T-helper 1 cell treated with Interleukin-12 subunit alpha and Interleukin-12 subunit beta and Interleukin-4 antibody, amounts not matched to agents 30 μg/mL and 1 μg/mL, for 36 hours (primary cell): ENCODE measurements at regions not wholly inside any gene's neighbourhood (a gene's known extent, or its start where the extent isn't known, plus 50 kb on each side); places are given as distances from the start of the nearest gene placed in this dataset.

ENCODE experiments used
- H3K27ac Mint-ChIP-seq: one replicate; pipeline ENCODE4 v1.8.0; 2021; ENCODE audit warnings: mild to moderate bottlenecking, mixed read lengths
- H3K27me3 Mint-ChIP-seq: one replicate; pipeline ENCODE4 v1.8.0; 2021; ENCODE audit warnings: low read depth, mixed read lengths
- H3K36me3 Mint-ChIP-seq: one replicate; pipeline ENCODE4 v1.8.0; 2021; ENCODE audit warnings: low read depth, mixed read lengths
- H3K4me1 Mint-ChIP-seq: one replicate; pipeline ENCODE4 v1.8.0; 2021; ENCODE audit warnings: low read depth, mixed read lengths
- H3K4me3 Mint-ChIP-seq: one replicate; pipeline ENCODE4 v1.8.0; 2021; ENCODE audit warnings: mild to moderate bottlenecking, moderate library complexity, mixed read lengths
- H3K9me3 Mint-ChIP-seq: one replicate; pipeline ENCODE4 v1.8.0; 2021; ENCODE audit warnings: mixed read lengths

DNA sequence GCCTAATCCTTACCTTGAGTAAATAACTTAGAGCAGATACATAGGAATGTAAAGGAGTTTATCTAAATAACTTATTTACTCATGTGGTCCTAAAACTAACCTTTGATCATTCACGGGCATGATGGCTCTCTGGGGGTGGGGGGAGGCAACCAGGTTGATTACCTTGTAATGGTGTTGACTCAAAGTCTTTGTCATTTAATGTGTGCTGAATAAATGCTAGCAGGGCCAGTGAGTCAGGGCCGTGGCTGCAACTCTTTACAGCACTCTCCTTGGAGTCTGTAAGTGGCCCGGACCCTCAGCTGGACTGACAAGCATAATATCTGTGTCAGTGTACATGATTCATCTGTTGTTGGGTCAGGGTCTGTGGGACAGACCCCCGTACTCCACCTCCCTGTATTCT, 203.0 kb downstream of the EPM2A start:
- no peaks in the 10 kb centered on the region for H3K27me3 Mint-ChIP-seq
- H3K4me3 Mint-ChIP-seq, result no peak overlapping the region
- no peaks in the 10 kb centered on the region for H3K36me3 Mint-ChIP-seq
- H3K4me1 Mint-ChIP-seq, result no peaks in the 10 kb centered on the region
- no peak overlapping the region for H3K27ac Mint-ChIP-seq
- no peaks in the 10 kb centered on the region for H3K9me3 Mint-ChIP-seq

DNA sequence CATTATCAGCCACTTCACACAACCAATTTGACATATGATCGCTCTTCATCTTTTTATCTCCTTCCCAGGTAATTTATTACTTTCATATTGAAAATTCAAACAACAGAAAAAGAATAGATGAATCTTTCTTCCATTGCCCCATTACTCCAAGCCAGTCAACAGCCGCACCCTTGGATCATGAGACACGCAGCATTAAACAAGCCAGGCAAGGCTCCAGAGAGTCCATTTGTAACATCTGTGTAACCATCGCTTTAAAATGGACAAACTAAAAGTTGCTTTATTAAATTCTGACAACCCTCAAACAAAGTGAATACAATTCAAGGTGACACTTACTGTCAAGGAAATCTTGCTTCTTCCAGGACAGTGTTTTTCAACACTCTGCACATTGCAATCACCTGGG, 200.3 kb downstream of the EPM2A start:
- Mint-ChIP-seq H3K4me1 (no peaks in the 10 kb centered on the region), H3K9me3 (no peaks in the 10 kb centered on the region), H3K4me3 (no peak overlapping the region), H3K36me3 (no peaks in the 10 kb centered on the region), H3K27me3 (no peaks in the 10 kb centered on the region), H3K27ac (no peak overlapping the region)

DNA sequence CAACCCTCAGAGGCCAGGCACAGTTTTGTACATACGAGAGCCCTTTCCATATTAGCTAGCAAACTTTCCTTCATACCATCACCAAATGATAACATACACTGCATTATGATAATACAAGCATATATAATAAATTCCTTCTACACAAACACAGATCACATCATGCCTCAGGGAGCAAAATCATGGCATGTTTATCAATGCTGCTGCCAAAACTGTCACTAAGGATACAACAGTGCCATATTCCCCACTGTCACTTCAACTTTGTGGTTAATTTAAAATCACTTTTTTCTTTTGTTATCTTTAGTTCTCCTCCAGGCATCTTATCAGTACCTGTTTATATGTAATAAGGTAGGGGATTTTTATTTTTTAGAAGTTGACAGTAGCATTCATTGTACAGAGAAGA, 196.3 kb downstream of the EPM2A start:
- no peak overlapping the region for H3K27ac Mint-ChIP-seq

DNA sequence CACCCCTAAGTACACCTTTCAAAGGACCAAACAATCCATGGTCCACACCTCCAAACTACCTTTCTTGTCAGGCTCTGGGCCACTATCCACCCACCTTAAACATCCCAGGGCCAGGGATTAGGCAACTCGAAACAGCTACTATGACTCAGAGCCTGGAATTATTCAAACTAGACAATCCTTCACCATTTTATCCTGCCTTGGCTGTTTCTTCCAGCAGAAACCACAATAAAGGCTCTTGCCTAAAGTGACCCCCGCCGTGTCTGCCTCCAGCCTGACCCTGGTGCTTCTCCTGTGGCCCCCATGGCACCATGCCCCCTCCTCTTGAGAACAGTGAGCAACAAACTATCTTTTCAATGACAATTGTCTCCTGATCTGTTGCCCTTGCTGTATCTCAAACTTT, 195.5 kb downstream of the EPM2A start:
- Mint-ChIP-seq H3K4me1 (no peaks in the 10 kb centered on the region), H3K27ac (no peak overlapping the region), H3K9me3 (no peaks in the 10 kb centered on the region), H3K4me3 (no peak overlapping the region), H3K36me3 (no peaks in the 10 kb centered on the region), H3K27me3 (no peaks in the 10 kb centered on the region)

More for the DNA sequence above, 196.3 kb downstream of the EPM2A start:
- Mint-ChIP-seq H3K4me3 (no peak overlapping the region), H3K36me3 (no peaks in the 10 kb centered on the region), H3K4me1 (no peaks in the 10 kb centered on the region), H3K27me3 (no peaks in the 10 kb centered on the region), H3K9me3 (no peaks in the 10 kb centered on the region)

DNA sequence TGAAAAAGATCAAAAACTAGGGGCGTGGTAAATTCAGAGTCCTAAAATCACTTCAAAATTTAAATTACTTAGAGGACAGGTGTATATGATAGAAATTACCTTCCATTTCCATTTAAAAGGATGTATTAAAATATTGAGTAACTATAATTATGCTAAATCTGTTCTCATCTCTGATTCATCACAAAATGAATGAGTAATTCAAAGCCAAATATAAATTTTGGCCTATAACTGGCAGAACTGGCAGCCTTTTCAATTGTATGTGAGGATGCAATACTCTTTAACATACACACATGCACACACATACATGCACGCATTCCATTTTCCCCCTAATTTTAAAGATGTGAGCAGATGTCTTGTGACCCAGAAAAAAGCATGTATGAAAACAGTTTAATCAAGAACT, 194.6 kb downstream of the EPM2A start:
- H3K36me3 Mint-ChIP-seq, result no peaks in the 10 kb centered on the region
- no peaks in the 10 kb centered on the region for H3K9me3 Mint-ChIP-seq
- H3K27me3 Mint-ChIP-seq, result no peaks in the 10 kb centered on the region
- no peak overlapping the region for H3K4me3 Mint-ChIP-seq
- no peak overlapping the region for H3K27ac Mint-ChIP-seq
- H3K4me1 Mint-ChIP-seq, result no peaks in the 10 kb centered on the region

DNA sequence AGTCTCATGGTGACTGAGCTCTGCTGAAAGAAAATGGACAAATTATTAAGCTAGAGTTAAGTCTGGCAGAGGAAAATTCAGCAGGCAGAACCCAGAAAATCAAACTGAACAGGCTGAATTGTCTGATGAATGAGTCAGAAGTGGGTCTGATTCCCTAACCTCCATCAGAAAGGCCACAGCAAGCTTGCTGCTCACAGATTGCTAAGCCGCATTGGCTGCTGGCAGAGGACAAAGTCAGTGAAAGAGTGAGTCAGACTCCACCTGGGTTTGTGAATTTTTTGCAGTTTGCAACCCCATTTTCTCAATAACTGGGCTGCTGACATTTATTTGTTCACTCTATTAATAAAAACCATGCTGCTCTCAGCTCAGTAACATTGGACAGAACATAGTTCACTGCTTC, 191.3 kb downstream of the EPM2A start:
- no peaks in the 10 kb centered on the region for H3K27me3 Mint-ChIP-seq
- no peaks in the 10 kb centered on the region for H3K4me1 Mint-ChIP-seq
- no peaks in the 10 kb centered on the region for H3K36me3 Mint-ChIP-seq
- no peak overlapping the region for H3K4me3 Mint-ChIP-seq
- no peak overlapping the region for H3K27ac Mint-ChIP-seq
- no peaks in the 10 kb centered on the region for H3K9me3 Mint-ChIP-seq

DNA sequence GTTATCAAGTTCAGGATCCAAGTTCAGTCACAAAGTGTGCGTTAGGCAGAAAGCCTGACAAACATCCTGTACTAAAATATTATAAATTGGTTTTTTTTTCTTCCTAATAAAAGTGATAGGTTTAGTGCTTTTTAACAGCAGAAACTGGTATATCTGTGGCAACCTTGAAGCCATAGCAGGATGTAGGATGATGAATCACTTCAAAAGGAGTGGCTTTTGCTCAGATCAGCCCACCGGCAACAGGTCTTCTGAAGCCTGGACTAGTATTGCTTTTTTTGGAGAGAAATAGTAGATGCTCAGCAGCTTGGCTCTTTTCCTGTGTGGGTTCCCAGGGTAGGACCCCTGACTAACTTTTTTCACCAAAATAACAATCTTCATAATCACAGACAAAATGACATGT, 190.8 kb downstream of the EPM2A start:
- Mint-ChIP-seq H3K4me3 (no peak overlapping the region), H3K36me3 (no peaks in the 10 kb centered on the region), H3K4me1 (no peaks in the 10 kb centered on the region), H3K27me3 (no peaks in the 10 kb centered on the region), H3K9me3 (no peaks in the 10 kb centered on the region), H3K27ac (no peak overlapping the region)

DNA sequence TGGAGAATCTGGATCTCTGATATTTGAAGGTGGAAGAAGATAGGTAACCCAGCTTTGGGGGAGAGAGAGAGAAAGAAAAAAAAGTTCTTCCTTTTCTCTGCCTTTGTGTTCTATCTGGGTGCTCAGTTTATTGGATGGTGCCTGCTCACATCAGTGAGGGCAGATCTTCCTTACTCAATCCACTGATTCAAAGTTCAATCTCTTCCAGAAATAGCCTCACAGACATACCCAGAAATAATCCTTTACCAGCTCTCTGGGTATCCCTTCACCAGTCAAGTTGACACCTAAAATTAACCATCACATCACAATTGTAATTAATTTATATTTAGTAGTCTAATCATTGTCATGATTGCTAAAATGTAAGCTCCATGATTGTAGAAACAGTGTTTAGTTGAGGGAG, 189.1 kb downstream of the EPM2A start:
- Mint-ChIP-seq H3K27ac (no peak overlapping the region), H3K36me3 (no peaks in the 10 kb centered on the region), H3K4me1 (no peaks in the 10 kb centered on the region), H3K9me3 (no peaks in the 10 kb centered on the region), H3K4me3 (no peak overlapping the region), H3K27me3 (no peaks in the 10 kb centered on the region)

DNA sequence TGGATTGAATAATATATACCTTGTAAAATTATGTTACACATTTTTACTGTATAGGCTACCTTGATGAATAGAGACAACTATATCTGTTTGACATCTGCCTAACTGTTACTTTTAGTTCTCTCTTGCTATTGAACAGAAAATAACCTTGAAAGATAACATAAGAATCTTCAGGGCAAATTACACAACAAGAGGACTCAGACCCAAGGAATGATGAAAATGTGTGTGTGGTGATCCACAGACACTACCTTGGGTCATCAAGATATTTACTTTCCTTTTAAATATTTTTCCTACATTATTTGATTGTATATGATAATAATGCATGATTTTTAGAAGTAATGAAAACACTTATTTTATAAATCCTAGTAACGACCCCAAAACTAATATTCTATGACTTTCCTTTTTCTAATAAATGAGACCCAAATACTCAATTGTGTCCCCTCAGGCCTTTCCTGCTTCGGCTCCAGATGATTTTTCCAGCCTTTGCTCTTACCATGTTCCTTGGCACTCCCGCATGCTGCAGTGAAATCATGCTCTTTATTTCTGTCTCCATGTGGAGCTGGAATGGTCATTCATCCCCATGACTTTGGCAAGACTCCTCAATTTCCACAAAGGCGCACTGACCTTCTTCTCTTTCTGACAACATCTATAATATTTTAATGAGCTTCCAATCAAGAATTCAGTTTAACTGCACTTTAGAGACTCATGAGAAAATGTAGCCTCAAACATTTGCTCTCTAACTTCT, 187.6 kb downstream of the EPM2A start:
- H3K9me3 Mint-ChIP-seq, result no peaks in the 10 kb centered on the region
- no peak overlapping the region for H3K27ac Mint-ChIP-seq
- H3K27me3 Mint-ChIP-seq, result no peaks in the 10 kb centered on the region
- H3K4me3 Mint-ChIP-seq, result no peak overlapping the region
- no peaks in the 10 kb centered on the region for H3K4me1 Mint-ChIP-seq
- H3K36me3 Mint-ChIP-seq, result no peaks in the 10 kb centered on the region

DNA sequence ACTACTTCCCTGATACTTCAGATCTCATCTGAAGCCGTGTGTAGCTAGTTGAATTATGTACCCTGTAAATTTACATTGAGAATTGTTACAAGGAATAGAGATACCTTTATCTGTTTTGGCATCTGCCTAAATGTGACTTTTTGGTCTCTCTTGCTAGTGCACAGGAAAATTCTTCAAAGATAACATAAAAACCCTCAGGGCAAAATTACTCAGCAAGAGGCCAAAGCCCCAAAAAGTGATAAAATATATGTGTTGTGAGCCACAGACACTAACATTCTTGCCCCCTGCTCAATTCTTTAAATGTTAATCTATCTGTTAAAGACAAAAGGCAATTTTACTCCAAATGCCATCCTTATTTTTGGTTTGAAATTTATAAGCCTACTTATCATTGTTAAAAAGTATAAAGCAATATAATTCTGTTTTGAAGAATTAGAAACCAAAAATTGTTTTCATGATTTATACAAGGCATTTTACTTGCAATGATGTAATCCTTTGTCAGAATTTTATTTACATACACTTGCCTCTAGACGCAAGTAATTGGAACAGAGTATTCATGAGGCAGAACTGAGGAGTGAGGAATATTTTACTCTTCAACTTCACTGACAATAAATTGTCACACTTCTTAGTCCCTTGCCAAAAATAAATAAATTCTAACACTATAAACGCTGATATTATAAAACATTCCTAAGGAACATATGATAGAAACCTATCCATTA, 186.2 kb downstream of the EPM2A start:
- H3K36me3 Mint-ChIP-seq, result no peaks in the 10 kb centered on the region
- H3K9me3 Mint-ChIP-seq, result no peaks in the 10 kb centered on the region
- no peaks in the 10 kb centered on the region for H3K27me3 Mint-ChIP-seq
- H3K4me3 Mint-ChIP-seq, result no peak overlapping the region
- no peak overlapping the region for H3K27ac Mint-ChIP-seq
- no peaks in the 10 kb centered on the region for H3K4me1 Mint-ChIP-seq

DNA sequence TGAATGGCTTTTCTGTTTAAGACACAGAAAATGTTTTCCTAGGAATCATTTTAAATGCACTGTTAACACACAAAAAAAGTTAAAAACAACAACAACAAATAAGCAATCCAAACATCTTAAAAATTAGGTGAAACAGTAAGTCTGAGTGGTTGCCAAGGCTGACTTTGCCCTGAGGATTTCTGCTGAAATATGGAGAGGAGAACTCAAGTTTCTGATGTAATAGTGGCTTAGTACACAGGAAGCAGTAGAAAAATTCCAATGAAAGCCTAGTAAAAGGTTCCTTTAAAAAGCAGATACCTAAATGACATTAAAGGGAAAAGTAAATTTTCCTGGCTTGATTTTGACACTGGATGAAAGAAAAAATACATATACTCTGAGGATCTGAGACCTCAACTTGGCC, 184.2 kb downstream of the EPM2A start:
- H3K27ac Mint-ChIP-seq, result no peak overlapping the region
- no peaks in the 10 kb centered on the region for H3K4me1 Mint-ChIP-seq
- H3K36me3 Mint-ChIP-seq, result no peaks in the 10 kb centered on the region
- H3K27me3 Mint-ChIP-seq, result no peaks in the 10 kb centered on the region
- H3K9me3 Mint-ChIP-seq, result no peaks in the 10 kb centered on the region
- H3K4me3 Mint-ChIP-seq, result no peak overlapping the region

DNA sequence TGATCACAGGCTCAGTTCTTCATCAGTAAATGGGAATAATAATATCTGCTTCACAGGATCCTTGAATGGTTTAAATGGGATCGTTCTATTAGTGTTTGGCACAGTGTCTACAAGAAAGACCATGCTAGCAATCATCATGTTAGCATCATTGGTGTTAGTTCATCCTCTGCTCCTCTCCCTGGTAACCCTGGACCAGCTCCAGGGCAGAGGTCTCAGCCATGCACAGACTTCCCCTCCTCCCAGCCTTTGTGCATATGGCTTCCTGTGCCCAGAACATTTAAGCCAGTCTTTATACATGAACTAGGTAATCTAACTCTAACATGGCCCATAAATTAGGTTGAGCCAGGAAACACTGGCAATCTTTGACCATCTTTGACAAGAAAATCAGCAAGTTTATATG, 180.2 kb downstream of the EPM2A start:
- Mint-ChIP-seq H3K27me3 (no peaks in the 10 kb centered on the region), H3K9me3 (no peaks in the 10 kb centered on the region), H3K4me3 (no peak overlapping the region), H3K36me3 (no peaks in the 10 kb centered on the region), H3K4me1 (no peaks in the 10 kb centered on the region), H3K27ac (no peak overlapping the region)

DNA sequence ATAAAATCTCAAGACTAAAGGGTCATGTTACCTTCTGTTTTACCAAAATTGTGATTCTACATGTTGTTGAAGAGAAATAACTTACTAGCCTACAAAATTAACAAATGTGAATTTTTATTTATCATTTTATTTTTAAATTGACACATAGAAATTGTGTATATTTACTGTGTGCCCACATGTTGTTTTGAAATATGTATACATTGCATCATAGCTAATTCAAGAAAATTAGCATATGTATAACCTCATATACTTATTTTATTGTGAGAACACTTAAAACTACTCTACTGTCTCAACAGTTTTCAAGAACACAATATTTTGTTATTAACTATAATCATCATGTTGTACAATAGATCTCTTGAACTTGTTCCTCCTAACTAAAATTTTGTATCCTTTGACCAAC, 177.8 kb downstream of the EPM2A start:
- no peaks in the 10 kb centered on the region for H3K9me3 Mint-ChIP-seq
- no peaks in the 10 kb centered on the region for H3K27me3 Mint-ChIP-seq
- H3K36me3 Mint-ChIP-seq, result no peaks in the 10 kb centered on the region
- H3K4me3 Mint-ChIP-seq, result no peak overlapping the region
- H3K4me1 Mint-ChIP-seq, result no peaks in the 10 kb centered on the region
- no peak overlapping the region for H3K27ac Mint-ChIP-seq

DNA sequence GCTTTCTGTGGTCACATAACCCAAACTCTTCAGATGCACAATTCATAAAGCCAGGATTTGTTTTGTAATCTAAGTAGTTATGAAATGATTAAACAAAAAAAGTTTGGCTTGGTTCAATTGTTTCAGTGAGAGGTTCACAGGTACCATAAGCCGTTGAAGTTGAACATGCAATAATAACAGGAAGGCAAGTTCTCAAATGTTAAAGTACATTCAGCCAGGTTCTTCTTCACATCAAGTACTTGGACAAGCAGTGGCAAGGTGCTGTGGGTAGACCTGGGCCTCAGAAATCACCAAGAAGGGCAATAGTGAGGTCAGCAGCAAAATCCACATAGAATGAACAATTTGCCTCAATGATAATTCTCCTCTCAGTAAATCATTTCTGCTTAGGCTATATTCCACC, 175.5 kb downstream of the EPM2A start:
- no peaks in the 10 kb centered on the region for H3K27me3 Mint-ChIP-seq
- H3K27ac Mint-ChIP-seq, result no peak overlapping the region
- no peaks in the 10 kb centered on the region for H3K36me3 Mint-ChIP-seq
- H3K9me3 Mint-ChIP-seq, result no peaks in the 10 kb centered on the region
- no peak overlapping the region for H3K4me3 Mint-ChIP-seq
- no peaks in the 10 kb centered on the region for H3K4me1 Mint-ChIP-seq
